ENCODE measurements at regions not wholly inside any gene's neighbourhood (a gene's known extent, or its start where the extent isn't known, plus 50 kb on each side); places are given as distances from the start of the nearest gene placed in this dataset.

- Histone ChIP-seq H3K79me2 (ENCODE audit: insufficient read depth, low read depth) (no peaks in the 10 kb centered on the region), H3K4me1 (ENCODE audit: low read depth, poor library complexity, severe bottlenecking) (no peaks in the 10 kb centered on the region), H3K27ac (no peak overlapping the region), H3K9ac (no peak overlapping the region), H3K27me3 (ENCODE audit: insufficient read depth, low read depth) (no peaks in the 10 kb centered on the region), H2AFZ (ENCODE audit: low read depth) (no peak overlapping the region), H3K4me2 (no peak overlapping the region), H3K36me3 (ENCODE audit: insufficient read depth) (no peaks in the 10 kb centered on the region), H3K4me3 (IDR thresholded peaks at IDR 0.05; ENCODE audit: insufficient read depth, low read depth, low read length) (no peak overlapping the region), H4K20me1 (ENCODE audit: insufficient read depth) (no peaks in the 10 kb centered on the region)
- TF ChIP-seq CTCF (conservative IDR thresholded peaks at IDR 0.05; ENCODE audit: low read depth, low read length) = no peak
Measured at GRCh38 chr6:54020334-54020733, 90.9 kb upstream of the MLIP start.

GRCh38 chr6:54026652-54027400 lies 84.4 kb upstream of the MLIP start:
- H3K27me3 ChIP-seq (ENCODE audit: insufficient read depth, low read depth) = no peaks in the 10 kb centered on the region

GRCh38 chr6:54028170-54028569 lies 83.1 kb upstream of the MLIP start:
- no peak overlapping the region for H3K4me2 ChIP-seq
- TF ChIP-seq CTCF (conservative IDR thresholded peaks at IDR 0.05; ENCODE audit: low read depth, low read length) = no peak
- no peaks in the 10 kb centered on the region for H4K20me1 ChIP-seq (ENCODE audit: insufficient read depth)
- H3K4me3 ChIP-seq (IDR thresholded peaks at IDR 0.05; ENCODE audit: insufficient read depth, low read depth, low read length) = no peak overlapping the region
- H3K27ac ChIP-seq = no peak overlapping the region
- H3K36me3 ChIP-seq (ENCODE audit: insufficient read depth) = no peaks in the 10 kb centered on the region
- no peak overlapping the region for H2AFZ ChIP-seq (ENCODE audit: low read depth)
- H3K79me2 ChIP-seq (ENCODE audit: insufficient read depth, low read depth) = no peaks in the 10 kb centered on the region
- H3K9ac ChIP-seq = no peak overlapping the region
- no peaks in the 10 kb centered on the region for H3K4me1 ChIP-seq (ENCODE audit: low read depth, poor library complexity, severe bottlenecking)
- H3K27me3 ChIP-seq (ENCODE audit: insufficient read depth, low read depth) = no peaks in the 10 kb centered on the region

More at GRCh38 chr6:54026652-54027400, 84.4 kb upstream of the MLIP start:
- no peak for TF ChIP-seq CTCF (conservative IDR thresholded peaks at IDR 0.05; ENCODE audit: low read depth, low read length)
- Histone ChIP-seq H3K9ac (no peak overlapping the region), H4K20me1 (ENCODE audit: insufficient read depth) (no peaks in the 10 kb centered on the region), H3K27ac (no peak overlapping the region), H2AFZ (ENCODE audit: low read depth) (no peak overlapping the region), H3K4me2 (no peak overlapping the region), H3K79me2 (ENCODE audit: insufficient read depth, low read depth) (no peaks in the 10 kb centered on the region), H3K4me1 (ENCODE audit: low read depth, poor library complexity, severe bottlenecking) (no peaks in the 10 kb centered on the region), H3K36me3 (ENCODE audit: insufficient read depth) (no peaks in the 10 kb centered on the region), H3K4me3 (IDR thresholded peaks at IDR 0.05; ENCODE audit: insufficient read depth, low read depth, low read length) (no peak overlapping the region)

- TF ChIP-seq CTCF (conservative IDR thresholded peaks at IDR 0.05; ENCODE audit: low read depth, low read length) = no peak
- no peaks in the 10 kb centered on the region for H3K4me1 ChIP-seq (ENCODE audit: low read depth, poor library complexity, severe bottlenecking)
- no peak overlapping the region for H3K9ac ChIP-seq
- no peak overlapping the region for H2AFZ ChIP-seq (ENCODE audit: low read depth)
- no peaks in the 10 kb centered on the region for H3K27me3 ChIP-seq (ENCODE audit: insufficient read depth, low read depth)
- H3K4me3 ChIP-seq (IDR thresholded peaks at IDR 0.05; ENCODE audit: insufficient read depth, low read depth, low read length) = no peak overlapping the region
- H3K79me2 ChIP-seq (ENCODE audit: insufficient read depth, low read depth) = no peaks in the 10 kb centered on the region
- no peak overlapping the region for H3K4me2 ChIP-seq
- H3K27ac ChIP-seq = no peak overlapping the region
- H4K20me1 ChIP-seq (ENCODE audit: insufficient read depth) = no peaks in the 10 kb centered on the region
- H3K36me3 ChIP-seq (ENCODE audit: insufficient read depth) = no peaks in the 10 kb centered on the region
Measured at GRCh38 chr6:54029187-54029586, 82.1 kb upstream of the MLIP start.

Data from KMS-11 (cell line).